Loucy (cell line): ENCODE measurements at regions not wholly inside any gene's neighbourhood (a gene's known extent, or its start where the extent isn't known, plus 50 kb on each side); places are given as distances from the start of the nearest gene placed in this dataset.

Experiments used
- H2AFZ ChIP-seq: fragments of 200-600 bp; sonication (generic); 2 replicates; pipeline ENCODE4 v1.6.0; 2016; ENCODE audit warnings: antibody characterized with exemption, mild to moderate bottlenecking, low read length, moderate library complexity
- H3F3A ChIP-seq: fragments of 200-600 bp; 2 replicates; pipeline ENCODE4 v1.6.0; 2016; ENCODE audit warnings: antibody characterized with exemption, low read depth, mild to moderate bottlenecking
- H3K27me3 ChIP-seq: fragments of 200-600 bp; sonication (generic); 2 replicates; pipeline ENCODE4 v1.6.1; 2014; ENCODE audit warnings: low read length, mild to moderate bottlenecking; ENCODE audit not compliant: insufficient read depth, poor library complexity, severe bottlenecking
- H3K36me3 ChIP-seq: fragments of 200-600 bp; sonication (generic); 2 replicates; pipeline ENCODE4 v1.6.1; 2016; ENCODE audit warnings: low read length; ENCODE audit not compliant: insufficient read depth
- H3K4me1 ChIP-seq: fragments of 200-600 bp; sonication (generic); 2 replicates; pipeline ENCODE4 v1.5.1; 2014; ENCODE audit warnings: low read length, mild to moderate bottlenecking; ENCODE audit not compliant: insufficient read depth, poor library complexity, severe bottlenecking
- H3K4me2 ChIP-seq: fragments of 200-600 bp; sonication (generic); 2 replicates; pipeline ENCODE4 v1.6.0; 2014; ENCODE audit warnings: antibody characterized with exemption, low read length, low read depth, mild to moderate bottlenecking; ENCODE audit not compliant: poor library complexity, severe bottlenecking
- H3K4me3 ChIP-seq: fragments of 200-600 bp; sonication (generic); 2 replicates; pipeline ENCODE4 v1.5.1; 2014; ENCODE audit warnings: low read length, mild to moderate bottlenecking, mixed read lengths; ENCODE audit not compliant: poor library complexity, severe bottlenecking
- H3K79me2 ChIP-seq: fragments of 200-600 bp; sonication (generic); 2 replicates; pipeline ENCODE4 v1.6.1; 2014; ENCODE audit warnings: low read length; ENCODE audit not compliant: insufficient read depth
- H3K9ac ChIP-seq: fragments of 200-600 bp; sonication (generic); 2 replicates; pipeline ENCODE4 v1.6.0; 2014; ENCODE audit warnings: mild to moderate bottlenecking, low read depth, low read length, moderate library complexity; ENCODE audit not compliant: poor library complexity, severe bottlenecking
- H3K9me2 ChIP-seq: fragments of 200-600 bp; sonication (generic); replicated peaks from 2 replicates; pipeline ENCODE4 v1.6.1; 2016; ENCODE audit warnings: low read depth, low read length, mixed read lengths
- H3K9me3 ChIP-seq: fragments of 200-600 bp; sonication (generic); 2 replicates; pipeline ENCODE4 v1.6.1; 2014; ENCODE audit warnings: mild to moderate bottlenecking, antibody characterized with exemption, low read length, low read depth; ENCODE audit not compliant: insufficient read depth
- H4K20me1 ChIP-seq: fragments of 200-600 bp; sonication (generic); 2 replicates; pipeline ENCODE4 v1.6.0; 2014; ENCODE audit warnings: antibody characterized with exemption, low read length, mild to moderate bottlenecking; ENCODE audit not compliant: insufficient read depth, poor library complexity, severe bottlenecking
- CTCF ChIP-seq: fragments of 200-600 bp; sonication (generic); conservative IDR thresholded peaks from 2 replicates; pipeline ENCODE4 v1.5.1; 2014; ENCODE audit warnings: mild to moderate bottlenecking, antibody characterized with exemption, low read length
- EZH2phosphoT487 ChIP-seq: fragments of 200-600 bp; IDR thresholded peaks from 2 replicates; pipeline ENCODE4 v1.6.1; 2018; ENCODE audit warnings: antibody characterized with exemption, mild to moderate bottlenecking, moderate library complexity, borderline replicate concordance

DNA sequence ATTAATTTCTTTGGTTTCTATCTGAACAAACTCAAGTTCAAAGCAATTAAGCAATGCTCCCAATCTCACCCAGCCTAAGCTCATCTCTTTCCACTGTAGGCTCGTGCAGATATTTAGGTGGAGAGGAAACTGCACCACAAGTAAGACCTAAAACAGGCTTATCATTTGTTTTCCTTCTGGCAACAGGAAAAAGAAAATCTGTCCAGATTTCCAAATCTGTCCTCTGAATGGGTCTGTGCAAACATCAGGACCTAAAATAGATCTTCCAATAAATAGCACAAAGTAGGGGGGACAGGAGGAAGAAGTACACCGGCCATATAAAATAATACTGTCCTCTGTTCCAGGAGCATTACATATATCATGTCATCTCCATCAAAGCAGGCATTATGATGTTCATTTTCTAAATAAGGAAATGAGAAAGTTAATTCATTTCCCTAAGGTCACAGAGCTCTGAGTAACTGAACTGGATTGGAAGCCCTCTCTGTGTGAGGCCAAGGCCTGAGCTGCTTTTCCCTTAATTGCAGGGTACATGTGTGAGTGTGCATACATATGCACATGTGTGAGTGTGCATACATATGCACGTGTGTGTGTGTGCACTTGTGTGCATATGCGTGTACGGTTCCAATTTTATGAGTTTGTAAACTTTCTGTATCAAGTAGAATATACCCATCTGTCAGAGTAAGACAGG lies 92.8 kb upstream of the PARD3 start:
- no peak overlapping the region for H3K4me3 ChIP-seq
- no peak for TF ChIP-seq EZH2phosphoT487
- TF ChIP-seq CTCF: no peak

DNA sequence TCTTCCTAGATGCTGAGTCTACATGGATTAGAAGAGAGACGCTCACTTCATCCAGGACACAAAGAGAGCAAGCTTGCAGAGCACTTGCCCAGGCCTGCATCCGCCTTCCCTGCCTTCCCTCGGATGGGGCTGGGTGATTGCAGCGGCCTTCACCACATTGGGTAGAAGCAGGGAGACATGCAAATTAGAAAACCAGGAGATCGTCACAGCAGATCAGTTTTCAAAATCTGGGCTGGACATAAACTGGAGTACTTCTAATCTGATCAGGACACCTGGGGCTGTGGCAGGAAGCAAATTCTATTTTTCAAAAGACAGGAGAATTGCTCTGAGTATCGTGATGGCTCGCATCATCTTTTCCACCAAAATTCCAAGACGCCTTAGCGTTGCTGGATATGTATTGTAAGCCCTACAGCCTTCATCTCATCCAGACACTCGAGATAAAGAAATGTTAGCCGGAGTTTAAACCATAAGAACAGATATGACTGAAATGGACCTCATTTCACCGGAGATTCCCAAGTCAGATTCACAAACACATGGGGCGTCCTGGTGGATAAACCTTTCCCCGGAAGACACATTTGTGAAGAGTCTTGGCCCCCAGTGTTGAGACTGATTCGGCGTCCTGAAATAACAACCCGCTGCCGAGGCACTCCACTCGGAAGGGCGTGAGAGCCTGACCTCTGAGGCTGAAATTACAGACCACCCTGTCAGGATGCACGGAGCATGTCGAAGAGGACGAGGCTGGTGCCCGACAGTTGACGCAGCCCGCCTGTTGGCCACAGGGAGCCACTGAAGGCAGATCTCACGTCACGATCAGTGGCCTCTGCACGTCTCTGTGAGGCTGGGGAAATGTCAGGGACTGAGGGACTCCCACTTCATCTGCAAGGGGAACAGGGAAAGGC lies 91.2 kb upstream of the PARD3 start:
- H3K9me2 ChIP-seq: no peaks in the 10 kb centered on the region
- H3K4me2 ChIP-seq: no peak overlapping the region
- H3K4me1 ChIP-seq: no peaks in the 10 kb centered on the region
- H3K36me3 ChIP-seq: no peaks in the 10 kb centered on the region
- no peaks in the 10 kb centered on the region for H3K79me2 ChIP-seq
- peak overlapping the region; percentile 24 for H3K9ac ChIP-seq
- H3K4me3 ChIP-seq: no peak overlapping the region
- H4K20me1 ChIP-seq: no peaks in the 10 kb centered on the region
- TF ChIP-seq EZH2phosphoT487 (no peak), CTCF (no peak)
- H2AFZ ChIP-seq: peak overlapping the region; percentile 15; the same call in 1 of the 2 replicates
- no peaks in the 10 kb centered on the region for H3K27me3 ChIP-seq
- H3K9me3 ChIP-seq: no peaks in the 10 kb centered on the region
- H3F3A ChIP-seq: no peaks in the 10 kb centered on the region

More for the DNA sequence above, 92.8 kb upstream of the PARD3 start:
- Histone ChIP-seq H3K36me3 (no peaks in the 10 kb centered on the region), H4K20me1 (no peaks in the 10 kb centered on the region), H3K27me3 (no peaks in the 10 kb centered on the region), H2AFZ (no peak overlapping the region), H3K4me2 (no peak overlapping the region), H3K9me2 (no peaks in the 10 kb centered on the region), H3K9ac (no peak overlapping the region), H3F3A (no peaks in the 10 kb centered on the region), H3K79me2 (no peaks in the 10 kb centered on the region), H3K4me1 (no peaks in the 10 kb centered on the region), H3K9me3 (no peaks in the 10 kb centered on the region)

DNA sequence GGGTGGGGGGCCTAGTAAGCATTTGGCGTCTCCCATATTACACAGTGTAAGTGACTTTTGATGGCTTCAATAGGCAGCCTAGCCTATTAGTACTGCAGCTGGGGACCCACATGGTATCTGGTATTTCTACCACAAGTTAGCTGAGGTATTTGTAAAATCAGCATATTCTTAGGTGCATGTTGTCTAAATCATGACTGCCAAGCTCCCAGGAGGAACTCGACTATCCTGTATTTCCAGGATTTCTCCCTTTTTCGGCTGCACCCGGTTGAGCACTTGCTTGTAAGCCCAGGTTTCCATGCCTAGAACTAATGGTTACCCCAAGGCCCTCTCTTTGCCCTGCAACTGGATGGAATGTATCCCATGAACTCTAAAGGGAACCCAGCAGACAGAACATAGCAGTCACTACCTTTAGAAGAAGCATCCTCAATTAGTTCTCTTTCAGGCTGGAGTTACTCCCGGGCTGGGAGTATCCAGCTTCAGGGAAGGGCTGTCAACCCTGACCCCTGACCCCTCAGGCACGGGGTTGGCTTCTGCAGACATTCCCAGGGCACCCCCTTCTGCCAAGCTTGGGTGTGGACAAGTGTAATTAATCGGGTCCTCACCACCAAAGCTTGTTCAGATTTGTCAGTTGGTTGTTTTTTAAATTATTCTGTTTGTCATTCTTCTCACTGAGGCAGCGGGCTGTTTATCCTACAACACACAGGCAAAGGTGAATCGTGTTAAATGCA lies 90.3 kb upstream of the PARD3 start:
- H3K36me3 ChIP-seq: no peaks in the 10 kb centered on the region
- no peak for TF ChIP-seq EZH2phosphoT487
- no peak for TF ChIP-seq CTCF
- H2AFZ ChIP-seq: no peak overlapping the region; the same call in 1 of the 2 replicates
- no peak overlapping the region for H3K4me3 ChIP-seq
- no peak overlapping the region for H3K4me2 ChIP-seq
- H3F3A ChIP-seq: no peaks in the 10 kb centered on the region
- H3K9ac ChIP-seq: peak overlapping the region; percentile 24
- H3K9me3 ChIP-seq: no peaks in the 10 kb centered on the region
- no peaks in the 10 kb centered on the region for H3K27me3 ChIP-seq
- no peaks in the 10 kb centered on the region for H3K79me2 ChIP-seq
- H4K20me1 ChIP-seq: no peaks in the 10 kb centered on the region
- no peaks in the 10 kb centered on the region for H3K4me1 ChIP-seq
- H3K9me2 ChIP-seq: no peaks in the 10 kb centered on the region
